DOHH2 (cell line): ENCODE measurements at regions not wholly inside any gene's neighbourhood (a gene's known extent, or its start where the extent isn't known, plus 50 kb on each side); places are given as distances from the start of the nearest gene placed in this dataset.

ENCODE experiments used
- CTCF ChIP-seq: fragments of 200-600 bp; sonication (generic); IDR thresholded peaks from one replicate; pipeline ENCODE4 v1.5.1; 2014; ENCODE audit warnings: antibody characterized with exemption, mild to moderate bottlenecking, low read depth, low read length; ENCODE audit not compliant: poor library complexity, severe bottlenecking
- EZH2phosphoT487 ChIP-seq: fragments of 200-600 bp; sonication (generic); IDR thresholded peaks from 2 replicates; pipeline ENCODE4 v1.6.1; 2017; ENCODE audit warnings: borderline replicate concordance, mild to moderate bottlenecking, antibody characterized with exemption, low read length, moderate library complexity, mixed read lengths

DNA sequence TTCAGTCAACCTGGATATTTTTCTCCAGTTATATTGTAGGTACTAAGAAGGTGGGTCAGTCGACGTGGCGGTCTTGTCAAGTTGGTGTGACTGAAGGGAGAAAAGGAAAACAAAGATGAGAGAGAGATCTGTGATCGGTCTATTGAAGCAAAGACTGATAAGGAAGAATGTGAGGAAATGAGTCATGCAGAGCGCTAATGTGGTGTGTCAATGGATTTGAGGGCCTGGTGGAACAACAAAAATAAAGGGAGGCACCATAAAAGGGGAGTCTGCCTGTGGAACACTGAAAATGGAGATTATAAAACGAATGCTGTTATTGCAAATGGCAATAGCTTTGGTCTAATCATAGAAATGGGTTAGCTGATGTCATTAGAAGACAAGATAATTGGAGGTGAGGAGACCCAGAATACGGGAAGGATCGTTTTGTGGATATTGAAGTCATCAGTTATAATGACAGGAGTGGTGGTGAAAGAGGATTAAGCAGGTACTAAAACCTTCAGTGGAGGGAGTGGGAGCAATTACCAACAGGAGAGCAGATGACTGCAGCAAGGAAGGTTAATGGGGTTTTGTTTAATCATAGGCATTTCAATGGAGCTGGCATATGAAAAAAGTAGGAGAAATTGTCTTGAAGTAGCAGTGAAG lies 599.1 kb upstream of the FSHR start:
- no peak for TF ChIP-seq CTCF
- no peak for TF ChIP-seq EZH2phosphoT487
